Heart left ventricle (tissue), 16 donors: ENCODE measurements at regions not wholly inside any gene's neighbourhood (a gene's known extent, or its start where the extent isn't known, plus 50 kb on each side); places are given as distances from the start of the nearest gene placed in this dataset.

Experiments used
- ATAC-seq, 4 donors: fragments of 200-7000 bp; cut with Tn5 transposase; one replicate each; pipeline ENCODE4 v1.9.1; 2020 to 2022; ENCODE audit warnings: moderate library complexity in 4 of 4, mild to moderate bottlenecking in 3 of 4, moderate number of reproducible peaks in 1 of 4
- DNase-seq, 5 donors: peaks; one replicate each; pipeline ENCODE4 v3.0.0-alpha.2; 2020
- H3K27ac ChIP-seq, 12 donors: fragments of 200-600 bp; sonication (generic) in 4 of 12; one replicate each; pipeline versions ENCODE4 v1.5.0 to v1.8.0; 2016 to 2022; ENCODE audit warnings: mild to moderate bottlenecking in 2 of 12
- H3K27me3 ChIP-seq, 9 donors: fragments of 200-600 bp; sonication (generic) in 2 of 9; one replicate each; pipeline versions ENCODE4 v1.5.1 to v1.8.0; 2016 to 2022; ENCODE audit warnings: mild to moderate bottlenecking in 3 of 9
- H3K36me3 ChIP-seq, 9 donors: fragments of 200-600 bp; sonication (generic) in 2 of 9; one replicate each; pipeline versions ENCODE4 v1.5.0 to v1.8.0; 2018 to 2022; ENCODE audit warnings: mild to moderate bottlenecking in 2 of 9
- H3K4me1 ChIP-seq, 12 donors: fragments of 200-600 bp; sonication (generic) in 4 of 12; one replicate each; pipeline versions ENCODE4 v1.5.0 to v1.8.0; 2016 to 2022; ENCODE audit warnings: mild to moderate bottlenecking in 3 of 12
- H3K4me3 ChIP-seq, 12 donors: fragments of 200-600 bp; sonication (generic) in 4 of 12; one replicate each; pipeline versions ENCODE4 v1.5.0 to v1.8.0; 2017 to 2022; ENCODE audit warnings: mild to moderate bottlenecking in 9 of 12, moderate library complexity in 4 of 12
- H3K9me3 ChIP-seq, 12 donors: fragments of 200-600 bp; sonication (generic) in 4 of 12; one replicate each; pipeline versions ENCODE4 v1.5.0 to v1.8.0; 2016 to 2022; ENCODE audit warnings: mild to moderate bottlenecking in 1 of 12
- POLR2A ChIP-seq, 2 donors: fragments of 450-650 bp; IDR thresholded peaks; one replicate each; pipeline ENCODE4 v1.6.1; 2017; ENCODE audit warnings: antibody characterized with exemption in 2 of 2, mild to moderate bottlenecking in 2 of 2, moderate library complexity in 2 of 2
- WGBS, 4 donors: extraction: QIAGEN DNeasy Blood & Tissue Kit in 2 of 4; methylation state at CpG; one replicate each; pipeline versions ENCODE4 v1.1.5 to v1.1.7; 2013 to 2018; 5-methylcytosine and 5-hydroxymethylcytosine counted together
- intact Hi-C, 10 donors: fragments of 100-400 bp; cut with DNase I; formaldehyde crosslinking; loops; one replicate each; pipeline versions ENCODE4 v1.11.1 to v1.14.2; 2022
- TF ChIP-seq, protein P1 (sequence below), 12 donors: fragments of 200-600 bp; sonication (generic) in 4 of 12; IDR thresholded peaks; one replicate each; pipeline versions ENCODE4 v1.5.0 to v1.8.0; 2018 to 2022; ENCODE audit warnings: antibody characterized with exemption in 12 of 12, mild to moderate bottlenecking in 5 of 12
- donor health status: ischemic (EF 13 %, LVEDD 7.1; RV severe dilation, severe dysfunction).
- donor health status: healthy with polysubstance abuse.
- donor health status: DM: no; HTN: yes; CAD: no.
- donor health status: DM: no; HTN: no; CAD: no.
- donor health status: ischemic (EF 25% LVEDD 6.9; RV normal size, moderate dysfunction).
- donor health status: ischemic (EF 25% LVEDD 5.7; RV mildly dilated, moderate dysfunction).
- donor health status: healthy.
- donor health status: DM: yes; HTN: yes; CAD: no.
- donor health status: ischemic (EF 35%, LVEDD 5.7; RV mildly dilated, moderate dysfunction).
- donor health status: nonischemic (EF 11% LVEDD 7.7; RV severe dilation, severe dysfunction).
- donor health status: DM: yes; HTN: yes; CAD: no.
- donor health status: PGD.
- donor health status: ischemic (EF 29% LVEDD 5.4; RV normal size, mild dysfunction).
- donor health status: nonischemic (EF 23%, LVEDD 6.1; RV moderate dilation, normal function).

DNA sequence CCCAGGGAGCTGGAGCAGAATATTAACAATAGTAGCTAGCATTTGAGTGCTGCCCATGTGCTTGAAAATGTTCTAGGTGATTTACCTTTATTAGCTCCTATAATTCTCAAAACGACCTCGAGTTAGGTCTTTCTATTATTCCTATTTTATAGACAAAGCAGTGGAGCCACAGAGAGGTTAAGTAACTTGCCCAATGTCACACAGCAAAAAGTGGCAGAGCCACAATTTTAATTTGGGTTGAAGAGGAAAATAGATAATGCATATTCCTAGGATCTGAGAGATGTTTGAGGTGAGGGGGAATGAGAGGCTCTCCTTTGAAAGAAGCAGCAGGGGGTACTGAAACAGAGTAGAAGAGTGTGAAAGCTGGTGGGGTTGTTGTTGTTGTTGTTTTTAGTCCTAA lies 354.5 kb upstream of the SLC35B3 start:
- WGBS, 4 donors = 65 to 70% (median 67%) methylated on average over 2 of the region's 2 CpGs
- ATAC-seq = no peak
- Histone ChIP-seq H3K4me1 (no peaks in the 10 kb centered on the region), H3K4me3 (no peak overlapping the region), H3K36me3 (no peaks in the 10 kb centered on the region), H3K27ac (no peak overlapping the region), H3K27me3 (no peaks in the 10 kb centered on the region), H3K9me3 (no peaks in the 10 kb centered on the region)
- intact Hi-C loops = no loop called here
- TF ChIP-seq, protein P1, sequence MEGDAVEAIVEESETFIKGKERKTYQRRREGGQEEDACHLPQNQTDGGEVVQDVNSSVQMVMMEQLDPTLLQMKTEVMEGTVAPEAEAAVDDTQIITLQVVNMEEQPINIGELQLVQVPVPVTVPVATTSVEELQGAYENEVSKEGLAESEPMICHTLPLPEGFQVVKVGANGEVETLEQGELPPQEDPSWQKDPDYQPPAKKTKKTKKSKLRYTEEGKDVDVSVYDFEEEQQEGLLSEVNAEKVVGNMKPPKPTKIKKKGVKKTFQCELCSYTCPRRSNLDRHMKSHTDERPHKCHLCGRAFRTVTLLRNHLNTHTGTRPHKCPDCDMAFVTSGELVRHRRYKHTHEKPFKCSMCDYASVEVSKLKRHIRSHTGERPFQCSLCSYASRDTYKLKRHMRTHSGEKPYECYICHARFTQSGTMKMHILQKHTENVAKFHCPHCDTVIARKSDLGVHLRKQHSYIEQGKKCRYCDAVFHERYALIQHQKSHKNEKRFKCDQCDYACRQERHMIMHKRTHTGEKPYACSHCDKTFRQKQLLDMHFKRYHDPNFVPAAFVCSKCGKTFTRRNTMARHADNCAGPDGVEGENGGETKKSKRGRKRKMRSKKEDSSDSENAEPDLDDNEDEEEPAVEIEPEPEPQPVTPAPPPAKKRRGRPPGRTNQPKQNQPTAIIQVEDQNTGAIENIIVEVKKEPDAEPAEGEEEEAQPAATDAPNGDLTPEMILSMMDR (IDR thresholded peaks at IDR 0.05) = no peak
- TF ChIP-seq POLR2A (IDR thresholded peaks at IDR 0.05) = no peak
- no peak for DNase-seq

DNA sequence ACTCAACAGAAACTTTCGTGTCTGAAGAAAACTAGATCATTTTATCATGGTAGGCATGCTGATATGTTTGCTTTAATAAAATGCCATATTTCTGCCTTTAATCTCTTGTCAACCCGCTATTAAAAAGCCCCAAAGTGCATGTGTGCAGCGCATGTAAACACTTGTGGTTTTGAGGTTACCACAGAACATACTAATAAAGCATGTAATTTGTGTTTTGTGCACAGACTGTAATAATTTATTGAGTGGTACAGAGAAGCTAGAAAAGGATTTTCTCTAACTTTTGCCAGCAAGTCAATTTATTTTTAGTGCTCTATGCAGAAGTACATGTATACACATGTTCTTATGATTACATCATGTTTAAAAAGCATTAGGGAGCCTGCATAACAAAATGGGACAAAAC lies 349.9 kb upstream of the SLC35B3 start:
- intact Hi-C loops = no loop called here
- WGBS, 4 donors = 85 to 91% (median 86%) methylated on average over 3 of the region's 3 CpGs
- H3K4me3 ChIP-seq = no peak overlapping the region

DNA sequence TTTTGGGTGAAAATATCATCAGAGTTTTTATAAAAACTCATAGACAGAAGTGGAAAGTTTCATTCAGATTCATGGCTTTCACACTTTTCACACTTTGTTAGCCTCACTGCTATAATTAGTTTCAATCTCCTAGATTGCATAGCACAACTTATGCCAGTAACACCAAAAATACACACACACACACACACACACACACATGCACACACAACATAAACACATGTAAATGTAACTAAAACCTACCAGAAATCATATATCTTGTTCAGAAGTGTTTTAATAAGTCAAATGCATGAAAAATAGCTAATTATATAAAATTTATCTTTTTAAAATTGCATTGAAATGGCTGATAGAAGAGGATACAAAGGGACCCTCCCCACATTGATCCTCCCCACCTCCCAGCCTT lies 347.8 kb upstream of the SLC35B3 start:
- no peak overlapping the region for H3K4me3 ChIP-seq
- intact Hi-C loops = no loop called here
- no peak overlapping the region for H3K27ac ChIP-seq
- H3K36me3 ChIP-seq = no peaks in the 10 kb centered on the region
- TF ChIP-seq, protein P1 (IDR thresholded peaks at IDR 0.05) = no peak
- TF ChIP-seq POLR2A (IDR thresholded peaks at IDR 0.05) = no peak
- DNase-seq (no peak), ATAC-seq (no peak)
- no peaks in the 10 kb centered on the region for H3K9me3 ChIP-seq
- H3K4me1 ChIP-seq = no peaks in the 10 kb centered on the region
- H3K27me3 ChIP-seq = no peaks in the 10 kb centered on the region

More for the DNA sequence above, 349.9 kb upstream of the SLC35B3 start:
- TF ChIP-seq, protein P1 (IDR thresholded peaks at IDR 0.05) = no peak
- no peak for TF ChIP-seq POLR2A (IDR thresholded peaks at IDR 0.05)
- no peak for DNase-seq
- no peaks in the 10 kb centered on the region for H3K4me1 ChIP-seq
- no peaks in the 10 kb centered on the region for H3K27me3 ChIP-seq
- H3K9me3 ChIP-seq = no peaks in the 10 kb centered on the region
- ATAC-seq = no peak
- no peak overlapping the region for H3K27ac ChIP-seq
- H3K36me3 ChIP-seq = no peaks in the 10 kb centered on the region

DNA sequence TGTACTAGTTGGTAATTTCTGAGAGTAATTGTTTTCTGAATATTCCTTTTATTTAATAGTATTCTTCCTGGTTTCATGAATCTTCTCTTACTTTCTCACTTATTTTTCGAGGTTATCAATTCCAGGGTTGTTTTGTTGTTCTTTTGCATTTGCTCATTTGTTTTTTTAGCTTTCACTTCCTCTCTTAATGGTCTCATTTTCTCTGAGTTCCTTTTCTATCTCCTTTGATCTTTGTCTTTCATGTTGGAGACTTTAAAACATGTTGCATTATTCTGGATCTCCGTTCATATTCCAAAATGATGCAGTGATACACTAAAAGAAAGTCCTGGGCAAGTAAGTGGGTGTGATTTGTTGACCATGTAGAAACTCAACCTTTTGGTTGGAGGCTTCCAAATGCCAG lies 345.3 kb upstream of the SLC35B3 start:
- ATAC-seq (no peak), DNase-seq (no peak)
- TF ChIP-seq, protein P1 (IDR thresholded peaks at IDR 0.05) = no peak
- TF ChIP-seq POLR2A (IDR thresholded peaks at IDR 0.05) = no peak
- Histone ChIP-seq H3K9me3 (peaks cover 0 to 2% (median 0%) of the 10 kb centered on the region in 12 donors), H3K4me3 (no peak overlapping the region), H3K4me1 (no peaks in the 10 kb centered on the region), H3K27ac (no peak overlapping the region), H3K27me3 (no peaks in the 10 kb centered on the region), H3K36me3 (no peaks in the 10 kb centered on the region)
- WGBS, 4 donors = 68 to 77% (median 75%) methylated on average over 2 of the region's 2 CpGs
- intact Hi-C loops = no loop called here
